ENCODE measurements at regions not wholly inside any gene's neighbourhood (a gene's known extent, or its start where the extent isn't known, plus 50 kb on each side); places are given as distances from the start of the nearest gene placed in this dataset.

DNA sequence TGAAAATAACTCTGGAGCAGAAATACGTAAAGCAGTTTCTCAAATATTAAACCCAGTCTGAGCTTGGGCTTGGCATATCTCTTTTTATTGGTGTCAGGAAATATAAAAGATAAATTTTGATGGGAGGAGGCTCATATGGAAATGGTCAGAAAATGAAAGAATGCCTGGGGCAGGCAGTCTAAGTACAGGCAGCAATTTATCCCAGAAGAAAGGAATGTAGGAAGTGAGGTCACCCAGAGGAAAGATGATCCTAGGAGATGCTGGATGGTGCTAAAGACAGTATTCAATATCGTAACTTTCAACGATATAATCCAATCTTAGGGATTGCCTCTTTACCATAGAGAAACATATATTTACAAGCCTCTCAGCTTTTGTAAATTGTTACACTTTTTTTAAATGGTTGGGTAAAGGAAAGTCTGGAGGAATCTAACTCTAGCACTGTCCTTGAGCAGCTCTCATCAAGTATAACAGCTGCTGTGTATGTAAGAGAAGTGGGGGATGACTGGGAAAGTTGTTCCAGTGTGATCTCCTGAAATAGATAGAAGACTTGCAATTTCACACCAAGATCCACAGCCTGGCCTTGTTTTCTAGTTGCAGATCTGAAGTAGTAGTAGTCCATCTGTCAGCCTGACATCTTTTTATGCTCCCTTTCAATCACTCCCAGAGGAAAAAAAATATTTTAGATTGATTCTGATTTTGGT is 256.9 kb upstream of the SASH1 start:
- H3K27ac ChIP-seq (ENCODE audit: low read depth in 2 of 2, low read length in 2 of 2): no peak overlapping the region
- no peak for FAIRE-seq
- H3K9ac ChIP-seq (ENCODE audit: low read length in 3 of 3): no peak overlapping the region
- H3K27me3 ChIP-seq (ENCODE audit: control insufficient read depth, insufficient read depth, low read length): no peaks in the 10 kb centered on the region
- intact Hi-C loops (cut with DNase I): no loop called here
- no peak overlapping the region for H3K4me3 ChIP-seq (ENCODE audit: low read length in 3 of 3)
- TF ChIP-seq, protein P1, sequence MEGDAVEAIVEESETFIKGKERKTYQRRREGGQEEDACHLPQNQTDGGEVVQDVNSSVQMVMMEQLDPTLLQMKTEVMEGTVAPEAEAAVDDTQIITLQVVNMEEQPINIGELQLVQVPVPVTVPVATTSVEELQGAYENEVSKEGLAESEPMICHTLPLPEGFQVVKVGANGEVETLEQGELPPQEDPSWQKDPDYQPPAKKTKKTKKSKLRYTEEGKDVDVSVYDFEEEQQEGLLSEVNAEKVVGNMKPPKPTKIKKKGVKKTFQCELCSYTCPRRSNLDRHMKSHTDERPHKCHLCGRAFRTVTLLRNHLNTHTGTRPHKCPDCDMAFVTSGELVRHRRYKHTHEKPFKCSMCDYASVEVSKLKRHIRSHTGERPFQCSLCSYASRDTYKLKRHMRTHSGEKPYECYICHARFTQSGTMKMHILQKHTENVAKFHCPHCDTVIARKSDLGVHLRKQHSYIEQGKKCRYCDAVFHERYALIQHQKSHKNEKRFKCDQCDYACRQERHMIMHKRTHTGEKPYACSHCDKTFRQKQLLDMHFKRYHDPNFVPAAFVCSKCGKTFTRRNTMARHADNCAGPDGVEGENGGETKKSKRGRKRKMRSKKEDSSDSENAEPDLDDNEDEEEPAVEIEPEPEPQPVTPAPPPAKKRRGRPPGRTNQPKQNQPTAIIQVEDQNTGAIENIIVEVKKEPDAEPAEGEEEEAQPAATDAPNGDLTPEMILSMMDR (IDR thresholded peaks at IDR 0.05; ENCODE audit: borderline replicate concordance, extremely low read depth, insufficient read depth): no peak
- H3K36me3 ChIP-seq (ENCODE audit: control insufficient read depth in 2 of 3, insufficient read depth in 3 of 3, low read length in 3 of 3): no peaks in the 10 kb centered on the region
- DNase-seq: no peak
- H3K9me3 ChIP-seq (ENCODE audit: control insufficient read depth in 2 of 3, insufficient read depth in 1 of 3, low read length in 3 of 3): peaks cover 0 to 6% (median 0%) of the 10 kb centered on the region in 3 donors
- no peaks in the 10 kb centered on the region for H3K4me1 ChIP-seq (ENCODE audit: control insufficient read depth in 2 of 3, insufficient read depth in 2 of 3, low read depth in 1 of 3, low read length in 3 of 3)

- no peak for FAIRE-seq
Observed at GRCh38 chr6:148086386-148086785, 256.3 kb upstream of the SASH1 start.

DNA sequence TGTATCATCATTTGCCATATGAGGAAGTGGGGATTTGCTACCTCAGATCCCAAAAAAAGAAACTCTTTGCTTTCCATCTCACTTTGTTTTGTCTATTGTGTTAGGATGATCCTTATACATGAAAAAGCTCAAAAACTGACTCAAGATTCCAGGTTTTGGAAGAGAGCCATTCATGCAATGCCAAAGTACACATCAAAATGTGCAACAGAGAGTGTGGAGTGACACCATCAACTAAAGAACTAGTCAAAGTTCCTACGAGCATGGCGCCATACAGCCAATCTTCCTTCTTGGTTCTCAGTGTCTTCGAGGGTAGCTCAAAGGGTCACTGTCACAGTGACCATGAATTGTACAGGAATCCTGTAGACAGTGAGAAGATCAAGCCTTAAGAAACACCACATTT is 255.8 kb upstream of the SASH1 start:
- Histone ChIP-seq H3K27ac (ENCODE audit: low read depth in 2 of 2, low read length in 2 of 2) (no peak overlapping the region), H3K4me1 (ENCODE audit: control insufficient read depth in 2 of 3, insufficient read depth in 2 of 3, low read depth in 1 of 3, low read length in 3 of 3) (no peaks in the 10 kb centered on the region), H3K27me3 (ENCODE audit: control insufficient read depth, insufficient read depth, low read length) (no peaks in the 10 kb centered on the region), H3K9ac (ENCODE audit: low read length in 3 of 3) (no peak overlapping the region), H3K36me3 (ENCODE audit: control insufficient read depth in 2 of 3, insufficient read depth in 3 of 3, low read length in 3 of 3) (no peaks in the 10 kb centered on the region), H3K4me3 (ENCODE audit: low read length in 3 of 3) (no peak overlapping the region), H3K9me3 (ENCODE audit: control insufficient read depth in 2 of 3, insufficient read depth in 1 of 3, low read length in 3 of 3) (peaks cover 0 to 15% (median 2%) of the 10 kb centered on the region in 3 donors)
- DNase-seq (no peak), FAIRE-seq (no peak)
- TF ChIP-seq, protein P1 (IDR thresholded peaks at IDR 0.05; ENCODE audit: borderline replicate concordance, extremely low read depth, insufficient read depth): no peak
- intact Hi-C loops (cut with DNase I): no loop called here

More at GRCh38 chr6:148086386-148086785, 256.3 kb upstream of the SASH1 start:
- Histone ChIP-seq H3K9me3 (ENCODE audit: control insufficient read depth in 2 of 3, insufficient read depth in 1 of 3, low read length in 3 of 3) (peaks cover 0 to 12% (median 0%) of the 10 kb centered on the region in 3 donors), H3K27ac (ENCODE audit: low read depth in 2 of 2, low read length in 2 of 2) (no peak overlapping the region), H3K9ac (ENCODE audit: low read length in 3 of 3) (no peak overlapping the region), H3K36me3 (ENCODE audit: control insufficient read depth in 2 of 3, insufficient read depth in 3 of 3, low read length in 3 of 3) (no peaks in the 10 kb centered on the region), H3K4me3 (ENCODE audit: low read length in 3 of 3) (no peak overlapping the region), H3K27me3 (ENCODE audit: control insufficient read depth, insufficient read depth, low read length) (no peaks in the 10 kb centered on the region), H3K4me1 (ENCODE audit: control insufficient read depth in 2 of 3, insufficient read depth in 2 of 3, low read depth in 1 of 3, low read length in 3 of 3) (no peaks in the 10 kb centered on the region)
- intact Hi-C loops (cut with DNase I): no loop called here
- TF ChIP-seq, protein P1 (IDR thresholded peaks at IDR 0.05; ENCODE audit: borderline replicate concordance, extremely low read depth, insufficient read depth): no peak
- DNase-seq: no peak

All from kidney (tissue), 13 donors.